Activated CD4-positive, alpha-beta T cell treated with anti-CD3 and anti-CD28 coated beads, Interleukin-2, amount 50 U/mL, for 24 hours (primary cell): ENCODE measurements at regions not wholly inside any gene's neighbourhood (a gene's known extent, or its start where the extent isn't known, plus 50 kb on each side); places are given as distances from the start of the nearest gene placed in this dataset.

Source experiments
- DNase-seq, 2 donors: peaks; one replicate each; pipeline ENCODE4 v3.0.0-alpha.2; 2020; ENCODE audit warnings: low read depth in 1 of 2, low spot score in 1 of 2

GRCh38 chr2:76274160-76274559, 563.4 kb upstream of the GCFC2 start:
- no peak for DNase-seq

DNA sequence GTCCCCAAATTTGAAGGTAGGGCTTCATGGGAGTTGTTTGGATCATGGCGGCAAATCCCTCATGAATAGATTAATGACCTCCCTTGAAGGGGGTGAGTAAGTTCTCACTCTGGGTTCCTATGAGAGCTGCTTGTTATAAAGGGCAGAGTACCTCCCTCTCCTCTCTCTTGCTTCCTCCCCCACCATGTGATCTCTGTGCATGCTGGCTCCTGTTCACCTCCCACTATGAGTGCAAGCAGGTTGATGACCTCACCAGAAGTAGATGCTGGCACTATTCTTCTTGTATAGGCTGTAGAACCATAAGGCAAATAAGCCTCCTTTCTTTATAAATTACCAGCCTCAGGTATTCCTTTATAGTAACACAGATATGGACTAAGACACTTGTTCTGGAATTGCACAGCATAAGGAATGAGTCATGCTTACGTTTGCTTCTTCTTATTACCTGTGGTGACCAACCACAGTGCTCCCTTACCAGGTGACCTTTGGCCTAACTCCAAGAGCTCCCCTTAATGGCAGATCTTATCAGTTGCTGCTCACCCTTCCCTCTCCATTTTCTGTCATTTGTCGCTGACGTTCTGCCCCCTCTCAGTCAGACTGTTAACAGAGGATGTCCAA, 559.5 kb upstream of the GCFC2 start:
- no peak for DNase-seq

DNA sequence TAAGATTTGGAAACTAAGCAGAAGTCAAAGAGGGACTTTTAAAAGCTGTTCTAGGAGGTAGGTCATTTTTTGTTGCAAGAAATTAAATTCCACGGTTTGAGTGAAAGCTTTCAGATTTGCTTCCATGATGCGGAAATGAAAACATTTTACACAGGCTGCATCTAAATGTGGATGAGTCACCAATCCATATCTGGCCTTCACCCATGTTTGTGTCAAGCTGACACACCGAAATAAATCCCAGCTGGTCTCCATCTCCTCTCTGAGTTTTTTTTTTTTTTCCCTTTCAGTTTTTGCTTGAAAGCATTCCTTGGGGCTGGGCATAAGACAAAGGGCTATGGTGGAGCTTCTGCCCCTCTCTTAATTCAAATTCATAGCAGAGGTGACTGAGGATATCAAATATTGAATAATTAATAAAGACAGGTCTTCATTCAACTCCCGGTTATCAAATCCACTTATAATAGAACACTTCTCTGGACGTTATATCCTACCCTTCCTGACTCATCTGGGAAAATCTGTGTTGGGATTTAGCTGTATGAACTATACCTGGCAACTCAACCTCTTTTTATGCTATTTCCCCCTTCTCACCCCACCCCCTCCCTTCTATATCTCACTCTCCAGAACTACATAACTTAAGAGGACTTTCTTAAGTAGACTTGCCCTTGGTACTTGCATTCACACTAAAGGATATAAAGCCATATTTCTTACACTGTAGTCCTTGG, 558.3 kb upstream of the GCFC2 start:
- no peak for DNase-seq

DNA sequence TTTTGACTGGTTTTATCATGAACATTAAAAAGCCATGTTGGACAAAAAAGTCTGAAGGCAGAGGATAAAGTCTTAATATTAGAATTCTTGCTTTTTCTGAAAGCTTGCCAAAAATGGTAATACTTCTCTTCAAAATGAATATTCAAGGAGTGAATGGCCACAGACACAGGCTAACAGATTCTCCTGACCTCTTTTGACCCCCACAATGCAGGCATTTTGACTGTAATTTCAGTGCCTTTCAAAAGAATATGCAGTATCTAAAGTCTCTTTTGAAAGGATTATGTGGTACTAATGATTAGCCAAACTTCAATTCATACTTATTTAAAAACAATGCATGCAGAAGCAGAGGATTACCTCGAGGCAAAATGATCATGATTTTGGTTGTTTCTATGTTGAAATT, 557.8 kb upstream of the GCFC2 start:
- DNase-seq = no peak

- no peak for DNase-seq
Observed at GRCh38 chr2:76257802-76258201, 547.1 kb upstream of the GCFC2 start.

DNA sequence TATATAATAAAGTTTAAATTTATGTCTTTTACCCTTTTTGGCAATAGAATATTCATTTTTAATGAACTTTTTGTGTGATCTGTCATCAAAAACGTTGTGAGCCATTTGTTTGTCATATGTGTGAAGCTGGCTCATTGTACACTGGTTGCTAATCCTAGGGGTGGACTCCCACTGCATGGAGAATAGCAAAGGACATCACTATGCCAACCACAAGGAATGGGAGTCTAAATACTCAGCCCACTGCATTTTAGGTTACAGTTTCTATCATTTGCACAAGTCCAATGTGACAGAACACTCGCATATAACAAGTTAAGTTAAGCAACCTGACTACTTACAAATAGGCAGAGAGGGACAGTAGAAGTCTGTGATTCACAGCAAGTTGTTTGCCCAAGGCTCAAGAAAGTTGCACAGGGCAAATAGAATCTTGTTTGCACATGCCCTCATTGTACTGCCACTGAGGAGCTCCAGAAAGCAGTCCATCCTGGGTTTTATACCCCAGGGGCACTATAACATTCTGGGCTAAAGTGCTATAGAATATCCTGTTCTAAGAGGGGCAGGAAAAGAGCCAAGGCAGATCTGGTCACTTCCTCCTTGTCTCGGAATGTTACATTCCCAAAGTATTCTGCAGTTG, 545.9 kb upstream of the GCFC2 start:
- DNase-seq = no peak

DNA sequence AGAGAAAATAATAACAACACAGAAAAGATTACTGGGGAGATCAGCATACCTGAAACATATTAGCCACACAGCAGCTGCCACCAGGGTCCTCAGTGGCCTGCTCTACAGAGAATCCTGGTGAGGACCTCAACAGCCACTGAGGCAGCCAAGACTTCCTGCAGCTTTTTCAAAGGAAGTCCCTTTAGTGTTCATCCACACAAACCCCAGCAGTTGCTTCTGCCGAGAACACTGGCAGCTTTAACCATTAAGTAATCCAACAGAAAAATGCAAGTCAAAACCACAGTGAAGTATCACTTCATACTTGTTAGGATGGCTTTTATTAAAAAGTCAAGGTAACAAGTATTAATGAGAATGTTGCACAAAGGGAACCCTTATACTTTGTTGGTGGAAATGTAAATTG, 542.0 kb upstream of the GCFC2 start:
- no peak for DNase-seq

GRCh38 chr2:76251342-76251741, 540.6 kb upstream of the GCFC2 start:
- no peak for DNase-seq

- DNase-seq = no peak
Observed at GRCh38 chr2:76247006-76247405, 536.3 kb upstream of the GCFC2 start.

GRCh38 chr2:76211991-76212985, 501.6 kb upstream of the GCFC2 start:
- no peak for DNase-seq

GRCh38 chr2:76210551-76210950, 499.8 kb upstream of the GCFC2 start:
- no peak for DNase-seq

GRCh38 chr2:76204048-76204447, 493.3 kb upstream of the GCFC2 start:
- DNase-seq = no peak

- no peak for DNase-seq
Observed at GRCh38 chr2:76202866-76203265, 492.2 kb upstream of the GCFC2 start.

DNA sequence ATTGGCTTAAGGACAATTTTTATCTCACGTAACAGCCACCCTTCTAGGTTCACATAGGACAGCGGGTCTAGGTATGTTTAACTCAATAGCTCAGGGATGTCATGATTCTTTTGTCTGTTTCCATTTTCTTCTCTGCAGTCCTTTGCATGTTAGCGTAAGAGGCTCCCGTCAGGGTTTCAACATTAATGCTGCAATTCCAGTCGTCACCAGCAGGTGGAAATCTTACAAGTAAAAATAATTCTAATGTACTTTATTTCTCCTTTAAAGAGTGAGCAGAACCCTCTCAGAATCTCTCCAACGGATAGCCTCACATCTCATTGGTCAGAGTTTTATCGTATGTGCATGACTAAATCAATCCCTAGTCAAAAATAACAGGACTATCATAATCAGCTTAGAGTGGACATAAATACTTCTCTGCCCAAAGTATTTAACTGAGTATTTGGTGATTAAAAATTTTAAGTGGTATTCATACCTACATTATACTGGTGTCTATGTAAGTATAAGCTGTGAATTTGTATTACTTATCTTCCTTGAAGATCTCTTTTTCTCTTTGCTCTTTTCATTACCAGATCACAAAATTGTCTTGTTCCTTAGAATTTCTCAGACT, 487.2 kb upstream of the GCFC2 start:
- DNase-seq = peak in 1 of 2 donors; percentile 21

DNA sequence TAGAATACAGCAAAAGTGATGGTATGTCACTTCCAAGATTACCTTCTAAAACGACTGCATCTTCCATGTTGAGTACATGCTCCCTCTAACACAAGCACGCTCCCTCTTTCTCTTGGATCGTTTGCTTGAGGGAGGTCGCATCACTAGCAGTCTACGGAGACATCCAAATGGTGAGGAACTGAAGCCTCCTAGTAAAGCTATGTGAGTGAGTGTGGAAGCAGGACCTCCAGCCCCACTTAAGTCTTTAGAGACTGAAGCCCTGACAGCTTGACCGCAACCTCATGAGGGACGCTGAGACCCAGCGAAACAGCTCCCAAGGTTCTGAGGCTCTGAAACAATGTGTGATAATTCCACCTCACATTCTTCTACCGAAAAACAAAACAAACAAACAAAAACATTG, 486.7 kb upstream of the GCFC2 start:
- DNase-seq = no peak

DNA sequence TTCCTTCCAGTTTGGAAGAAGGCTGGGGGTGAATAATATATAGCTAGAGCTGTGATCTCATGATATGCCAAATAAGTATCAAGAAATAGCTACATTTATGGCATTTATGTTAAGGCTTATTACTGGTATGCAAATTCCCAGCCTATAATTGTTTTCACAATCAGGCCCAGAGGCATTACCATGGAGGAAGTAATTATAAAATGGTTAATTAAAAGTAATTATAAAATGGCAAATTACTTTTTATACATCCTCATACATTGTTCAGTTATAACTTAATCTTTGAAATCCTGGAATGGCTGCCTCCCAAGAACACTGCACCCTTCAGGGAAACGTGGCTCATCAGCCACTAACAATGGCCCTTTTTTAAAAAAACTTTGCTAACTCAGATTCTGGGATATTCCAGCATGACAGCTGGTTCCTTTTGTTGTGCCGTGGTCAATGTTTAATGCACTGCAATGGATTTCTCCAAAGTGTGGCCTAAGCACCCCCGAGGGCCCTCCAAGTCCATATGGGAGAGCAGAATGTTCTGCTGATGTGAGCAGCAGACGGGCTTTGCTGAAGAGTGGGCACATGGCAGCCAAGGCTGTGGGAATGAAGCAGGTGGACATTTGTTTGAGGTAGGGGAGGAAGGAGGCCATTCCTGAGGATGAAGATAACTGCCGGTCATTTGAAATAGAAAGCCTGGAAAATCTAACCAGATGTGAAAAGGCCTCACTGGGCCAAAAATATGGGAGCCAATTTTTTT, 483.5 kb upstream of the GCFC2 start:
- no peak for DNase-seq

DNA sequence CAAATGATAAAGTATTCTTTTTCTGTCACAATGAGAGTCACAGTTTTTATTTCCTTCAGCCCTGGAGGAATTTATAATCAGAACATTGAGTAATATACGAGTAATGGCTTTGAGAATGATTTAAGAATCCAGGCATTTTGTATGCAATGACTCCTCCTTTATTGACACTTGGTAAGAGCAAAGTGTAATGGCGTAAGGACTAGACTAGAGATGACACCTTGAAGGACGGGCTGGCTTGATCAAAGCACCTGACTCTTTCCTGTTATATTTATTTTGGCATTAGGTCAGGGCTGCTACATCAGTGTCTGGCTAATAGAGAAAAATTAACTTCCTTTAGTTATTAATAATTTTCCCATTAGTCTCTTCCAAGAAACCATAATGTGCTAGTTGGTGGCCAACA, 482.4 kb upstream of the GCFC2 start:
- no peak for DNase-seq

- no peak for DNase-seq
Observed at GRCh38 chr2:76188334-76189008, 477.8 kb upstream of the GCFC2 start.

GRCh38 chr2:76187415-76187814, 476.7 kb upstream of the GCFC2 start:
- DNase-seq = no peak

- DNase-seq = no peak
Observed at GRCh38 chr2:76180676-76181075, 470.0 kb upstream of the GCFC2 start.
